Endothelial cell of umbilical vein (primary cell): ENCODE measurements at regions not wholly inside any gene's neighbourhood (a gene's known extent, or its start where the extent isn't known, plus 50 kb on each side); places are given as distances from the start of the nearest gene placed in this dataset.

Experiments used
- BruUV-seq: library from RNA; stranded (reverse); fragments of 400-500 nt; replicated peaks from 2 replicates; lab custom pipeline; 2021; lab: Mats Ljungman, UMichigan
- CTCF ChIA-PET: fragments of 300-600, 350-600 bp; sonication (Branson Sonifier 250); formaldehyde crosslinking; loops from one replicate; lab custom pipeline; 2021; ENCODE audit warnings: antibody characterized with exemption, inconsistent platforms; lab: Charles Lee
- POLR2A ChIA-PET: fragments of 300-600, 350-600 bp; sonication (Branson Sonifier 250); formaldehyde crosslinking; loops from one replicate; lab custom pipeline; 2021; ENCODE audit warnings: antibody characterized with exemption, inconsistent platforms; lab: Charles Lee
- DNase-seq: peaks from one replicate; pipeline ENCODE4 v3.0.0-alpha.2; 2011; ENCODE audit warnings: low read depth, low spot score
- FAIRE-seq: peaks from 2 replicates; lab custom pipeline; 2011; peaks lifted over from hg19 to GRCh38; lab: Jason Lieb, UNC
- H2AFZ ChIP-seq: 2 replicates; pipeline ENCODE4 v1.6.0; 2012; ENCODE audit warnings: low read depth, low read length, control low read depth, inconsistent platforms
- H3K27ac ChIP-seq: 2 replicates; pipeline ENCODE4 v1.5.1; 2011; ENCODE audit warnings: low read depth, mild to moderate bottlenecking, control low read depth, low read length, moderate library complexity; ENCODE audit not compliant: insufficient read depth
- H3K27me3 ChIP-seq, 2 experiments: 2 replicates each; pipeline versions ENCODE4 v1.6.0 to v1.6.1; 2011; ENCODE audit warnings: low read length in 2 of 2, mixed read lengths in 1 of 2; ENCODE audit not compliant: control insufficient read depth in 2 of 2, insufficient read depth in 2 of 2
- H3K36me3 ChIP-seq, 2 experiments: 2 replicates in 1 of 2; 3 replicates in 1 of 2; pipeline ENCODE4 v1.5.1; 2011; ENCODE audit warnings: low read length in 2 of 2, mild to moderate bottlenecking in 1 of 2, moderate library complexity in 1 of 2; ENCODE audit not compliant: control insufficient read depth in 2 of 2, insufficient read depth in 2 of 2; ENCODE audit errors: extremely low read depth in 1 of 2
- H3K4me1 ChIP-seq: 3 replicates; pipeline ENCODE4 v1.5.1; 2011; ENCODE audit warnings: mild to moderate bottlenecking, low read length; ENCODE audit not compliant: control insufficient read depth, insufficient read depth; ENCODE audit errors: extremely low read depth
- H3K4me2 ChIP-seq: 2 replicates; pipeline ENCODE4 v1.6.1; 2011; ENCODE audit warnings: low read length, control low read depth, mixed read lengths; ENCODE audit not compliant: insufficient read depth
- H3K4me3 ChIP-seq, 3 experiments: fragments of 200-600 bp in 1 of 3; sonication (generic), shearing (Covaris generic) in 1 of 3; replicated peaks in 1 of 3; 2 replicates each; pipeline ENCODE4 v1.5.1; 2011 to 2016; ENCODE audit warnings: control low read depth in 3 of 3, low read length in 3 of 3, mild to moderate bottlenecking in 2 of 3, inconsistent platforms in 1 of 3, low read depth in 1 of 3, moderate library complexity in 1 of 3; ENCODE audit not compliant: insufficient read depth in 1 of 3
- H3K79me2 ChIP-seq: 2 replicates; pipeline ENCODE4 v1.6.0; 2012; ENCODE audit warnings: low read length, inconsistent platforms; ENCODE audit not compliant: control insufficient read depth, insufficient read depth
- H3K9ac ChIP-seq: replicated peaks from 2 replicates; pipeline ENCODE3; 2011; ENCODE audit warnings: low read length, control low read depth; ENCODE audit not compliant: insufficient read depth; ENCODE audit errors: extremely low read depth
- H3K9me1 ChIP-seq: replicated peaks from 3 replicates; pipeline ENCODE4 v1.6.0; 2011; ENCODE audit warnings: mild to moderate bottlenecking, low read length; ENCODE audit not compliant: control insufficient read depth, insufficient read depth; ENCODE audit errors: extremely low read depth
- H3K9me3 ChIP-seq: replicated peaks from 2 replicates; pipeline ENCODE4 v1.5.1; 2012; ENCODE audit warnings: low read length, inconsistent platforms; ENCODE audit not compliant: control insufficient read depth, insufficient read depth
- H4K20me1 ChIP-seq: replicated peaks from 2 replicates; pipeline ENCODE3; 2011; ENCODE audit warnings: mild to moderate bottlenecking, low read length; ENCODE audit not compliant: control insufficient read depth, insufficient read depth; ENCODE audit errors: extremely low read depth
- CTCF ChIP-seq, 2 donors: IDR thresholded peaks; 1 replicate in 1 of 2; 2 replicates in 1 of 2; pipeline ENCODE4 v1.5.1; 2011; ENCODE audit warnings: low read length in 2 of 2, mild to moderate bottlenecking in 2 of 2, moderate library complexity in 2 of 2, control low read depth in 1 of 2, inconsistent platforms in 1 of 2, low read depth in 1 of 2; ENCODE audit not compliant: insufficient read depth in 1 of 2; ENCODE audit errors: extremely low read depth in 1 of 2
- EZH2 ChIP-seq: IDR thresholded peaks from 2 replicates; pipeline ENCODE4 v1.6.1; 2012; ENCODE audit warnings: borderline replicate concordance, low read depth, mild to moderate bottlenecking, moderate library complexity, low read length, inconsistent platforms; ENCODE audit not compliant: severe bottlenecking
- FOS ChIP-seq: IDR thresholded peaks from 2 replicates; pipeline ENCODE4 v1.6.1; 2011; ENCODE audit warnings: mild to moderate bottlenecking, low read length, moderate library complexity, borderline replicate concordance; ENCODE audit not compliant: insufficient read depth
- JUN ChIP-seq: IDR thresholded peaks from 2 replicates; pipeline ENCODE4 v1.6.1; 2011; ENCODE audit warnings: borderline replicate concordance, low read depth; ENCODE audit not compliant: insufficient read length, insufficient read depth
- MAX ChIP-seq: IDR thresholded peaks from 2 replicates; pipeline ENCODE4 v1.6.1; 2011; ENCODE audit not compliant: insufficient read depth, insufficient read length
- POLR2A ChIP-seq: IDR thresholded peaks from 2 replicates; pipeline ENCODE4 v1.6.1; 2012; ENCODE audit warnings: low read depth, mild to moderate bottlenecking, control low read depth, low read length
- dilution Hi-C: fragments of 300-500 bp; cut with MboI; formaldehyde crosslinking; loops from one replicate; pipeline ENCODE4 v1.15.0; 2019; ENCODE audit warnings: low sequenced_read_pairs; ENCODE audit not compliant: extremely low pct_ligation_motif_present
- intact Hi-C: fragments of 100-400 bp; cut with micrococcal nuclease; formaldehyde crosslinking; loops from one replicate; pipeline ENCODE4 v1.10.0; 2022

- Histone ChIP-seq H3K9me3 (no peaks in the 10 kb centered on the region), H3K9ac (no peak overlapping the region), H2AFZ (no peak overlapping the region), H3K79me2 (no peaks in the 10 kb centered on the region), H4K20me1 (no peaks in the 10 kb centered on the region), H3K27ac (no peak overlapping the region), H3K4me1 (no peaks in the 10 kb centered on the region), H3K4me2 (no peak overlapping the region), H3K4me3 (no peak overlapping the region), H3K36me3 (no peaks in the 10 kb centered on the region), H3K27me3 (no peaks in the 10 kb centered on the region), H3K9me1 (no peaks in the 10 kb centered on the region)
- CTCF ChIA-PET = interaction anchor here (1.1 to 1.4 kb wide), 2 partner anchors 11 to 15 kb away, joined by 3 read pairs; no protein-coding TSS in a partner anchor
- no peak for DNase-seq
- no peak for TF ChIP-seq EZH2
- no peak for TF ChIP-seq MAX
- no peak for TF ChIP-seq CTCF (IDR thresholded peaks at IDR 0.05; ENCODE audit: extremely low read depth in 1 of 2, insufficient read depth in 1 of 2, low read depth in 1 of 2, low read length in 2 of 2)
- no peak for TF ChIP-seq JUN
- TF ChIP-seq POLR2A = no peak
- TF ChIP-seq FOS = no peak
- dilution Hi-C loops = no loop called here
- POLR2A ChIA-PET = no interaction called here
- no TSS peak for BruUV-seq
- no peak for FAIRE-seq
- intact Hi-C loops = no loop called here
These were observed 121.7 kb upstream of the JAG1 start for GRCh38 chr20:10795286-10796026.
